LNCaP clone FGC (cell line): ENCODE measurements at regions not wholly inside any gene's neighbourhood (a gene's known extent, or its start where the extent isn't known, plus 50 kb on each side); places are given as distances from the start of the nearest gene placed in this dataset.
"Not testable (repeated sequence)": the region's sequence is repeated elsewhere in the genome, so short reads cannot be mapped to it uniquely, and the experiment has no call there.

Experiments
- DNase-seq: peaks from one replicate; pipeline ENCODE4 v3.0.0-alpha.2; 2011; ENCODE audit warnings: low read depth
- H3K4me3 ChIP-seq: 2 replicates; pipeline ENCODE4 v1.5.1; 2011; ENCODE audit warnings: mild to moderate bottlenecking, low read depth, low read length, control low read depth
- CTCF ChIP-seq: IDR thresholded peaks from 2 replicates; pipeline ENCODE4 v1.5.1; 2012; ENCODE audit warnings: mild to moderate bottlenecking; ENCODE audit not compliant: control insufficient read depth, insufficient read depth; ENCODE audit errors: extremely low read depth

- H3K4me3 ChIP-seq: no peak overlapping the region
- TF ChIP-seq CTCF: no peak
- DNase-seq: no peak
These were observed 50.5 kb upstream of the PRNP start for GRCh38 chr20:4635781-4636180.

- no peak for DNase-seq
- H3K4me3 ChIP-seq: no peak overlapping the region
- no peak for TF ChIP-seq CTCF
These were observed 50.9 kb upstream of the PRNP start for GRCh38 chr20:4635342-4635741.

GRCh38 chr20:4633780-4634179, 52.5 kb upstream of the PRNP start:
- no peak for TF ChIP-seq CTCF
- H3K4me3 ChIP-seq: no peak overlapping the region
- DNase-seq: no peak

- TF ChIP-seq CTCF: no peak
- no peak overlapping the region for H3K4me3 ChIP-seq
- no peak for DNase-seq
These were observed 52.9 kb upstream of the PRNP start for GRCh38 chr20:4633379-4633778.

- H3K4me3 ChIP-seq: no peak overlapping the region
- DNase-seq: no peak
- no peak for TF ChIP-seq CTCF
These were observed 53.4 kb upstream of the PRNP start for GRCh38 chr20:4632876-4633275.

GRCh38 chr20:4626228-4626627, 60.0 kb upstream of the PRNP start:
- DNase-seq: no peak
- TF ChIP-seq CTCF: no peak
- H3K4me3 ChIP-seq: no peak overlapping the region

GRCh38 chr20:4625687-4626086, 60.6 kb upstream of the PRNP start:
- no peak for DNase-seq
- no peak overlapping the region for H3K4me3 ChIP-seq
- no peak for TF ChIP-seq CTCF

- DNase-seq, H3K4me3 ChIP-seq: not testable (repeated sequence)
These were observed 61.5 kb upstream of the PRNP start for GRCh38 chr20:4624675-4625336.

- DNase-seq: not testable (repeated sequence)
These were observed 67.1 kb upstream of the PRNP start for GRCh38 chr20:4619144-4619543.

More at GRCh38 chr20:4619144-4619543, 67.1 kb upstream of the PRNP start:
- not testable (repeated sequence) for H3K4me3 ChIP-seq
